Duodenal mucosa (tissue), 2 donors: ENCODE measurements at regions not wholly inside any gene's neighbourhood (a gene's known extent, or its start where the extent isn't known, plus 50 kb on each side); places are given as distances from the start of the nearest gene placed in this dataset.

Experiments used
- H3K27ac ChIP-seq: one replicate; pipeline ENCODE4 v1.7.0; 2013; ENCODE audit warnings: low read depth, low read length
- H3K27me3 ChIP-seq, 2 donors: one replicate each; pipeline ENCODE4 v1.7.0; 2013; ENCODE audit warnings: low read length in 2 of 2, control low read depth in 1 of 2; ENCODE audit not compliant: insufficient read depth in 2 of 2, control insufficient read depth in 1 of 2
- H3K36me3 ChIP-seq, 2 donors: one replicate each; pipeline ENCODE4 v1.7.0; 2013; ENCODE audit warnings: low read length in 2 of 2, control low read depth in 1 of 2; ENCODE audit not compliant: insufficient read depth in 2 of 2, control insufficient read depth in 1 of 2
- H3K4me1 ChIP-seq, 2 donors: one replicate each; pipeline ENCODE4 v1.7.0; 2013; ENCODE audit warnings: low read length in 2 of 2, control low read depth in 1 of 2; ENCODE audit not compliant: insufficient read depth in 2 of 2, control insufficient read depth in 1 of 2
- H3K4me3 ChIP-seq, 2 donors: one replicate each; pipeline ENCODE4 v1.7.0; 2013; ENCODE audit warnings: low read length in 2 of 2, low read depth in 1 of 2
- H3K9ac ChIP-seq, 2 donors: one replicate each; pipeline ENCODE4 v1.7.0; 2013; ENCODE audit warnings: low read length in 2 of 2, low read depth in 1 of 2
- H3K9me3 ChIP-seq, 2 donors: one replicate each; pipeline ENCODE4 v1.7.0; 2013; ENCODE audit warnings: low read length in 2 of 2, control low read depth in 1 of 2; ENCODE audit not compliant: control insufficient read depth in 1 of 2

DNA sequence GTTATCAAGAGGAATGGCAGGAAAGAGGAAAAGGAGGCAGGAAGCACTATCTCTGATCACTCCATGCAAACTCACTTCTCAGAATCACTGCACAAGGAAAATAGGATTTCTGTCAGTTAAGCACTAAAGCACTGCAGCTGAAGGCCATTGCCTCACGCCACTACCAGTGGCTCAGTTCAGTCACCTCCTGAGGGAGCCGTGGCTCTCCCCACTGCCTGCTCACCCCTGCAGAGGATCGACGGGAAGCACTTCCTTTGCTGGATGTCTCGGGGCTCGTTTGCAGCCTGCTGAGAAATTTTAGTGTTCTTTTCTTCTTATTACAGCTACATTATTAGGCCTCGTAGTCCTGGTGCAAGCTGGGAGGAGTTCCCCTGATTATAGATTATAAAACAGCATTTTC is 90.1 kb upstream of the ADCY1 start:
- Histone ChIP-seq H3K36me3 (no peaks in the 10 kb centered on the region), H3K27me3 (no peaks in the 10 kb centered on the region), H3K9ac (no peak overlapping the region), H3K4me1 (no peaks in the 10 kb centered on the region), H3K27ac (no peak overlapping the region), H3K4me3 (no peak overlapping the region), H3K9me3 (no peaks in the 10 kb centered on the region)

DNA sequence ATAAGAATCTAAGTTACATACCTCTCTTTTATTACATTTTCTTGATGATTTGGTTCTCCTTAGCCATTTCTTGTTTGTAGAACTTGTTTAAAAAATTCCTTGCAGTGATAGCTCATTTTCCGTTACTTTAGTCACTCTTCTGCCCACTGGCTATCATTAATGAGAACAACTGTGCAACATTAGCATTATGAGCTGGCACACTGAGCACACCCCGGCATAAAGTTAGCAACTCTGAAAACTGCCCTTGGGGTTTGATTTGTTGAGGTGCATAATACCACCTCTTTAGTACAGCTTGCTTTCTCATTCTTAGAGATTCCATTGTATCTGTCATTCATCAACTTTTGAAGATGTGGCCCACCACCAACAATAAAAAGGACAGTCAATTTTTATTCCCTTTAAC is 87.6 kb upstream of the ADCY1 start:
- Histone ChIP-seq H3K27ac (no peak overlapping the region), H3K9me3 (no peaks in the 10 kb centered on the region), H3K4me3 (no peak overlapping the region), H3K27me3 (no peaks in the 10 kb centered on the region), H3K4me1 (no peaks in the 10 kb centered on the region), H3K9ac (no peak overlapping the region), H3K36me3 (no peaks in the 10 kb centered on the region)

DNA sequence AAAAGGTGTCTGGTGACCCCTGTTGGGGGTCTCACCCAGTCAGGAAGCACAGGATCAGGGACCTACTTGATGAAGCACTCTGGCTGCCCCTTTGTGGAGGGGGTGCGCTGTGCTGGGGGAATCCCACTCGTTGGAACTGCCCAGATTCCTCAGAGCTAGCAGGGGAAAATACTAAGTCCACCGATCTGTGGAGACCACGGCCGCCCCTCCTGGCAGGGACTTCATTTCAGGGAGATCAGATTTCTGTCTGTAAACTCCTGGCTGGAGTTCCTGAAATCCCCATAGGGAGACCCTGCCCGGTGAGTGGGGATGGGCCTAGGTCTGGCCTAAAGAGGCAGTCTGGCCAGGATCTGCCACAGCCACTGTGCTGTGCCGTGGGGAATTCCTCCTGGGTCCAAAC is 79.3 kb upstream of the ADCY1 start:
- Histone ChIP-seq H3K4me3 (no peak overlapping the region), H3K27ac (no peak overlapping the region), H3K9ac (no peak overlapping the region), H3K4me1 (no peaks in the 10 kb centered on the region), H3K27me3 (no peaks in the 10 kb centered on the region), H3K36me3 (no peaks in the 10 kb centered on the region), H3K9me3 (no peaks in the 10 kb centered on the region)

DNA sequence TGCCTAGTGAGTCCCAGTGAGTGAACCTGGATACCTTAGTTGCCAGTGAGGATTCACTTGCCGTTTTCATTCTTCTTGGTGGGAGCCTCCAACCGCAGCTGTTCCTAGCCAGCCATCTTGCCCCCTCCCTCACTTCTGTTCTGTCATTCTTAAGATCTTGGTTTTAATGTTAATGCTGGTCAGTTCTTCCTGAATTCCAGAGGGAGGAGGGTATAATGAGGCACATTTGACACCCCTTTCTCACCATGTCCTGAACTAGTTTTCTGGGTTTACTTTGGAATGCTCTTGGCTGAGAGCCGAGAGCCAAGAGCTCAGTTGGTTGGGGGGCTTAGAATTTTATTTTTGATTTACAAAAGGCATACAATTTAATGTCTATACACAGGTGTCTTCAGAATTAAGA is 78.5 kb upstream of the ADCY1 start:
- no peaks in the 10 kb centered on the region for H3K27me3 ChIP-seq
- H3K9ac ChIP-seq, result no peak overlapping the region
- H3K9me3 ChIP-seq, result no peaks in the 10 kb centered on the region
- no peaks in the 10 kb centered on the region for H3K4me1 ChIP-seq
- no peak overlapping the region for H3K4me3 ChIP-seq
- no peak overlapping the region for H3K27ac ChIP-seq
- no peaks in the 10 kb centered on the region for H3K36me3 ChIP-seq

DNA sequence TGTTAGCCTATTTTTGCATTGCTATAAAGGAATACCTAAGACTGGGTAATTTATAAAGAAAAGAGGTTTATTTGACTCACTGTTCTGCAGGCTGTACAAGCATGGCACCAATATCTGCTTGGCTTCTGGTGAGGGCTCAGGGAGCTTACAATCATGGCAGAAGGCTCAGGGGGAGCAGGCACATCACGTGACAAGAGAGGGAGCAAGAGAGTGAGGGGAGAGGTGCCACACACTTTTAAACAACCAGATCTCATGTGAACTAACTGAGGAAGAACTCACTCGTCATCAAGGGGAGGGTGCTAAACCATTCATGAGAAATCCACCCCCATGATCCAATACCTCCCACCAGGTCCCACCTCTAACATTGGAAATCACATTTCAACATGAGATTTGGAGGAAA is 73.9 kb upstream of the ADCY1 start:
- no peak overlapping the region for H3K9ac ChIP-seq
- H3K27me3 ChIP-seq, result no peaks in the 10 kb centered on the region
- H3K9me3 ChIP-seq, result peaks cover 2 to 5% of the 10 kb centered on the region in 2 donors
- no peak overlapping the region for H3K27ac ChIP-seq
- no peaks in the 10 kb centered on the region for H3K4me1 ChIP-seq
- H3K36me3 ChIP-seq, result no peaks in the 10 kb centered on the region
- no peak overlapping the region for H3K4me3 ChIP-seq

DNA sequence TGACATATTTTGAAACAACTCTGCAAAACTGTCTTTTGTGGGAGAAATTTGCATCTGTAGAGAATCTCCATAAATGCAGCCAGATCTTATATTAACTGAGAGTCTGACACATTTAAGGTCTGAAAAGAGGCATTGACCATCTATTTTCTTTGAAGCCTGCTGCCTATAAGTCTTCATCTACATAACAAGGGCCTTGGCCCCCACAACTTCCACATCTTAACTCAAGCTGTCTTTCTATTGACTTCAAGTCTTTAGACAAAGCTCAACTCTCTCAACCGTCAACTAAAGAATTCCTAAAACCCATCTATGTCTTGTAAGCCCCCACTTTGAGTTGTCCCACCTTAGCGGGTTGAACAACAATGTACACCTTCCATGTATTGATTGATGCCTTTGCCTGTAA is 72.4 kb upstream of the ADCY1 start:
- Histone ChIP-seq H3K27ac (no peak overlapping the region), H3K9me3 (peaks cover 5 to 12% of the 10 kb centered on the region in 2 donors), H3K4me1 (no peaks in the 10 kb centered on the region), H3K9ac (no peak overlapping the region), H3K27me3 (no peaks in the 10 kb centered on the region), H3K36me3 (no peaks in the 10 kb centered on the region), H3K4me3 (no peak overlapping the region)

DNA sequence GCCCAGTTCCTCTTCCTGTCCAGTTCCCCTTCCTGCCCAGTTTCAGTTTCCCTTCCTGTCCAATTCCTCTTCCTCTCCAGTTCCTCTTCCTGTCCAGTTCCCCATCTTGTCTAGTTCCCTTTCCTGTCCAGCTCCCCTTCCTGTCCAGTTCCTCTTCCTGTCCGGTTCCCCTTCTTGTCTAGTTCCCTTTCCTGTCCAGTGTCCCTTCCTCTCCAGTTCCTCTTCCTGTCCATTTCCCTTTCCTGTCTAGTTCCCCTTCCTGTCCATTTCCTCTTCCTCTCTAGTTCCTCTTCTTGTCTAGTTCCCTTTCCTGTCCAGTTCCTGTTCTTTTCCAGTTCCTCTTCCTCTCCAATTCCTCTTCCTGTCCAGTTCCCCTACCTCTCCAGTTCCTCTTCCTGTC is 68.1 kb upstream of the ADCY1 start:
- Histone ChIP-seq H3K4me1 (no peaks in the 10 kb centered on the region), H3K36me3 (no peaks in the 10 kb centered on the region), H3K27ac (no peak overlapping the region), H3K9me3 (peaks cover 10 to 22% of the 10 kb centered on the region in 2 donors), H3K4me3 (no peak overlapping the region), H3K27me3 (no peaks in the 10 kb centered on the region), H3K9ac (no peak overlapping the region)

DNA sequence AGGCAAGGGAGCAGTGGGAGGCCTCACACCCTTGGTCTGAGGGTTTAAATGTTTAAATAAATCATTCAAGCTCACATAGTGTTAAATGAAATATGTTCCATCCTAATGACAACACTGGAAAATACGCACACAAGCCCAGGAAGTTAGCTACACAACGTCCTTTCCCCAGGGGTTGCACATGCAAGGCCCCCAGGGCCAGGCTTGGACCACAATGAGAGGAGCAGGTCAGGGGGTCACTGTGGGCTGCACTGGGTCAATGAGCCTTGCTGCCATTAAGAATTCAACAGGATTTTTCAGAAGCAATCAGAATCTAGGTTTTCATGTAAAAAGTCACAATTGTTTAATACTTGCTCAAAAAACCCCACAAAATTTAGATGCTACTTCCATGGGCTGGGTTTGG is 64.9 kb upstream of the ADCY1 start:
- Histone ChIP-seq H3K4me1 (no peaks in the 10 kb centered on the region), H3K36me3 (no peaks in the 10 kb centered on the region), H3K27ac (no peak overlapping the region), H3K9me3 (peaks cover 7 to 22% of the 10 kb centered on the region in 2 donors), H3K27me3 (no peaks in the 10 kb centered on the region), H3K9ac (no peak overlapping the region), H3K4me3 (no peak overlapping the region)

DNA sequence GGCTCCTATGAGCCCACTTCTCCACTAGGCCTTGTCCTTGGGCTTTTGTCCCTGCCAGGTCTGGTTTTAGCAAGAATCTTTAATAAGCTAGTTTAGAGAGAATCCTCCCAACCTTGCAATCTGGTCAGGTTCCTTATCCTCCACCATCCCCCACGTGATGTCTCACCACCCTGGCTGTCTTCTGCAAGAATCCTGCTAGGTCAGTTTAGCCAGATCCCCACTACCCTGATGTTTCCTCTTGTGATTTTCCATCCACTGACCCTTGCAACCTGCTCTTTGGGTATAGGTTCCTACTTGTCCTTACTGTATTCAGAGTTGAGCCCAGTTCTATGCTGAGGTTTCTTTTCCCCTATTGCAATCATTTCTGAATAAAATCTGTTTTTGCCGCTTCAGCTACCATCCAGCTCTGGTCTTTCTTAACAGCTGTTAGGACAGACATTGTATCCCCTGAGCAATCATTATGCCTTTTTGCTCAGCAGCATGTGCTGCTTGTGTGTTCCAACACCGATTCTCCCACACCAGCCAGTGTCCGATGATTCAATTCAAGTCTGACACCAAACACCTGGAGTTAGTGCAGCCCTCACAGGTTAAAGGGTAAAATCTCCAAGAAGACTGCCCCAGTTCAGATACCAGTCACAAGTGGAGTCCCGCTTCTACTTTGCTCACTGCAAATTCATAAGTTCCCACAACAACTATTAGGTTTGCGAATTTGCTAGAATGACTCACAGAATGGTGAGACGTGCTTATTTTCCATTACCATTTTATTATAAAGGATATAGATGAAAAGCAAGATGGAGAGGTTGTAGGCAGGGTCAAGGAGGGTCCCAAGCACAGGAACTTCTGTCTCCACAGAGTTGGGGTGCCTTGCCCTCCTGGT is 62.2 kb upstream of the ADCY1 start:
- Histone ChIP-seq H3K27me3 (no peaks in the 10 kb centered on the region), H3K9ac (no peak overlapping the region), H3K27ac (no peak overlapping the region), H3K4me1 (no peaks in the 10 kb centered on the region), H3K9me3 (peaks cover 4 to 10% of the 10 kb centered on the region in 2 donors), H3K36me3 (no peaks in the 10 kb centered on the region), H3K4me3 (no peak overlapping the region)

DNA sequence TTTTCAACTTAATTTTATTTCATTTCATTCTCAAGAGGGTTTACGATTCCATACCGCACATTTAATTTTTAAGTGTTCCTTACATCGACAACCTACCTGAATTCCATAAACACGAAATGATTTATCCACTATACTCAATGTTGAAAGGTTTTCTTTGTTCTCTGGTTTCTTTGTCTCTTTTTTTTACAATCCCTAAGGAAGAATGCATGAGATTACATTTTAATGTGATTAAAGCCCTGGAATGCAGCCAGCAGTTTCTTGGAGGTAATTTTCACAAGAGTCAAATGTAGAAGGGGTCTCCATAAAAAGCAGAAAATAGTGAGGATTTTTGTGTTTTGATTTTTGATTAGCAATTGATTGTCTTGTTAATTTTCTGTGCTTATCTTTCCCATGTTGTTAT is 59.2 kb upstream of the ADCY1 start:
- Histone ChIP-seq H3K36me3 (no peaks in the 10 kb centered on the region), H3K9ac (no peak overlapping the region), H3K9me3 (peaks cover 0 to 8% of the 10 kb centered on the region in 2 donors), H3K4me1 (no peaks in the 10 kb centered on the region), H3K27me3 (no peaks in the 10 kb centered on the region), H3K27ac (no peak overlapping the region), H3K4me3 (no peak overlapping the region)
